ENCODE measurements at regions not wholly inside any gene's neighbourhood (a gene's known extent, or its start where the extent isn't known, plus 50 kb on each side); places are given as distances from the start of the nearest gene placed in this dataset.

- ATAC-seq, result no peak
- no peak overlapping the region for H2AFZ ChIP-seq (ENCODE audit: low read length)
- H3K9ac ChIP-seq (ENCODE audit: insufficient read depth, low read depth, low read length), result no peak overlapping the region
- no peaks in the 10 kb centered on the region for H3K9me3 ChIP-seq (ENCODE audit: low read length)
- CTCF ChIA-PET (ENCODE audit: low intra/inter-chr PET ratio, low total read pairs), result no interaction called here
- TF ChIP-seq ZNF781 (CRISPR knock-in tag; IDR thresholded peaks at IDR 0.05; ENCODE audit: borderline replicate concordance, not compliant biosample characterization), result no peak
- no peak for TF ChIP-seq RNF219 (CRISPR knock-in tag; IDR thresholded peaks at IDR 0.05)
- no peak for TF ChIP-seq MYNN (CRISPR knock-in tag; IDR thresholded peaks at IDR 0.05; ENCODE audit: low read depth)
- no peak for TF ChIP-seq ZFP82 (CRISPR knock-in tag; IDR thresholded peaks at IDR 0.05; ENCODE audit: borderline replicate concordance)
- TF ChIP-seq THAP11 (CRISPR knock-in tag; IDR thresholded peaks at IDR 0.05), result no peak
- no peak for TF ChIP-seq HNRNPL (IDR thresholded peaks at IDR 0.05; ENCODE audit: low read depth, low read length)
- TF ChIP-seq U2AF2 (IDR thresholded peaks at IDR 0.05; ENCODE audit: low read depth, low read length), result no peak
- no peak for FAIRE-seq
- no peak overlapping the region for H3K27ac ChIP-seq (ENCODE audit: extremely low read length, insufficient read depth, low read length)
- H3K36me3 ChIP-seq (replicated peaks in 1 of 2; ENCODE audit: control insufficient read depth in 1 of 2, insufficient read depth in 2 of 2, low read length in 2 of 2), result no peaks in the 10 kb centered on the region
- POLR2A ChIA-PET, result no interaction called here
- DNase-seq (ENCODE audit: low spot score), result no peak
- H3K79me2 ChIP-seq (ENCODE audit: insufficient read depth, low read length), result no peaks in the 10 kb centered on the region
- no peaks in the 10 kb centered on the region; the same call in 1 of the 2 replicates for H3K4me1 ChIP-seq (ENCODE audit: insufficient read depth, low read length)
- H4K20me1 ChIP-seq (ENCODE audit: insufficient read depth, low read length), result no peaks in the 10 kb centered on the region
- 46% methylated on average over 7 of the region's 7 CpGs for WGBS (ENCODE audit: low lambda C conversion rate)
- H3K27me3 ChIP-seq (ENCODE audit: control insufficient read depth in 1 of 2, insufficient read depth in 2 of 2, low read length in 2 of 2), result no peaks in the 10 kb centered on the region
- no peak overlapping the region for H3K4me3 ChIP-seq (replicated peaks in 1 of 3; ENCODE audit: insufficient read depth in 1 of 3, low read depth in 2 of 3, low read length in 3 of 3)
- in situ Hi-C loops (cut with HindIII; ENCODE audit: extremely low pct_ligation_motif_present, low pct_unique_long_range_greater_than_20kb), result no loop called here
- no TSS peak for BruUV-seq (replicated peaks)
- H3K4me2 ChIP-seq (ENCODE audit: low read depth, low read length), result no peak overlapping the region
- intact Hi-C loops (cut with micrococcal nuclease; ENCODE audit: unreplicated experiment), result no loop called here
Measured at GRCh38 chr5:158010831-158011230, 151.9 kb upstream of the CLINT1 start.

GRCh38 chr5:158007336-158007735 lies 148.4 kb upstream of the CLINT1 start:
- FAIRE-seq (no peak), DNase-seq (ENCODE audit: low spot score) (no peak), ATAC-seq (no peak)
- Histone ChIP-seq H3K9ac (ENCODE audit: insufficient read depth, low read depth, low read length) (no peak overlapping the region), H3K27ac (ENCODE audit: extremely low read length, insufficient read depth, low read length) (no peak overlapping the region), H2AFZ (ENCODE audit: low read length) (no peak overlapping the region), H3K36me3 (replicated peaks in 1 of 2; ENCODE audit: control insufficient read depth in 1 of 2, insufficient read depth in 2 of 2, low read length in 2 of 2) (no peaks in the 10 kb centered on the region), H3K4me3 (replicated peaks in 1 of 3; ENCODE audit: insufficient read depth in 1 of 3, low read depth in 2 of 3, low read length in 3 of 3) (no peak overlapping the region), H3K9me3 (ENCODE audit: low read length) (no peaks in the 10 kb centered on the region), H3K4me1 (ENCODE audit: insufficient read depth, low read length) (no peaks in the 10 kb centered on the region; the same call in 1 of the 2 replicates), H4K20me1 (ENCODE audit: insufficient read depth, low read length) (no peaks in the 10 kb centered on the region), H3K4me2 (ENCODE audit: low read depth, low read length) (no peak overlapping the region), H3K79me2 (ENCODE audit: insufficient read depth, low read length) (no peaks in the 10 kb centered on the region), H3K27me3 (ENCODE audit: control insufficient read depth in 1 of 2, insufficient read depth in 2 of 2, low read length in 2 of 2) (no peaks in the 10 kb centered on the region)
- intact Hi-C loops (cut with micrococcal nuclease; ENCODE audit: unreplicated experiment), result no loop called here
- BruUV-seq (replicated peaks), result no TSS peak
- 33% methylated on average over 3 of the region's 3 CpGs for WGBS (ENCODE audit: low lambda C conversion rate)
- ChIA-PET POLR2A (no interaction called here), CTCF (ENCODE audit: low intra/inter-chr PET ratio, low total read pairs) (no interaction called here)
- in situ Hi-C loops (cut with HindIII; ENCODE audit: extremely low pct_ligation_motif_present, low pct_unique_long_range_greater_than_20kb), result no loop called here
- TF ChIP-seq ZNF646 (CRISPR knock-in tag; IDR thresholded peaks at IDR 0.05), result no peak
- no peak for TF ChIP-seq CREB1 (IDR thresholded peaks at IDR 0.05)
- TF ChIP-seq CREB1 (CRISPR knock-in tag; IDR thresholded peaks at IDR 0.05), result no peak
- TF ChIP-seq XRCC5 (optimal IDR thresholded peaks at IDR 0.05; ENCODE audit: low read length), result no peak
- no peak for TF ChIP-seq ZNF816 (CRISPR knock-in tag; IDR thresholded peaks at IDR 0.05; ENCODE audit: borderline replicate concordance)
